Activated CD8-positive, alpha-beta memory T cell treated with anti-CD3 and anti-CD28 coated beads for 36 hours (primary cell): ENCODE measurements at regions not wholly inside any gene's neighbourhood (a gene's known extent, or its start where the extent isn't known, plus 50 kb on each side); places are given as distances from the start of the nearest gene placed in this dataset.

Experiments used
- CTCF ChIA-PET: fragments of 350-600 bp; sonication (Branson Sonifier 250); formaldehyde crosslinking; loops from one replicate; lab custom pipeline; 2021; ENCODE audit warnings: antibody characterized with exemption; lab: Charles Lee
- POLR2A ChIA-PET: fragments of 350-600 bp; sonication (Branson Sonifier 250); formaldehyde crosslinking; loops from one replicate; lab custom pipeline; 2021; ENCODE audit warnings: antibody characterized with exemption; lab: Charles Lee

GRCh38 chr4:28724239-28724638, 1863.6 kb downstream of the STIM2 start:
- ChIA-PET POLR2A (no interaction called here), CTCF (no interaction called here)

- CTCF ChIA-PET, result no interaction called here
- POLR2A ChIA-PET, result no interaction called here
These were observed 1869.7 kb downstream of the STIM2 start for GRCh38 chr4:28730304-28730703.

GRCh38 chr4:28744066-28744465, 1883.4 kb downstream of the STIM2 start:
- ChIA-PET CTCF (no interaction called here), POLR2A (no interaction called here)

GRCh38 chr4:28754376-28754775, 1893.7 kb downstream of the STIM2 start:
- CTCF ChIA-PET, result no interaction called here
- POLR2A ChIA-PET, result no interaction called here

- CTCF ChIA-PET, result no interaction called here
- POLR2A ChIA-PET, result no interaction called here
These were observed 1894.4 kb downstream of the STIM2 start for GRCh38 chr4:28755081-28755480.

- ChIA-PET POLR2A (no interaction called here), CTCF (no interaction called here)
These were observed 1898.4 kb downstream of the STIM2 start for GRCh38 chr4:28759064-28759463.

GRCh38 chr4:28760003-28760402, 1899.4 kb downstream of the STIM2 start:
- CTCF ChIA-PET, result no interaction called here

DNA sequence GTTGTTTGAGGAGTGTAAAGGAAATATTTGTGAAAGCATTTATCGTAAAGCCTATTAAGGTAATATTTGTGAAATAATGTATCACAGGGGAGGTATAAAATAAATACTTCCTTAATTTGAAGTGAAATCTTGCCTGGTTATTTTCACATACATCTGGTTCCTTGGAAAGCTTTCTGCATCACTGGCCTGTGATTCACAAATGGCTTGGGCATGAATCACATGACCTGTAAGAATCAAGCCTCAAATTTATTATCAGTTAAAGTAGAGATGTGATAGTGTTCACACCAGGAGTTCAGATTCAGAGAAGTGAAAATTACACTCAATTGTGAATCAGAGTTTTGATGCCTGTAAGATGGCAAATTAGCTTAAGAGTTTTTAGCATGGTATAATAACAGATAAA, 1911.4 kb downstream of the STIM2 start:
- ChIA-PET CTCF (no interaction called here), POLR2A (no interaction called here)

More at GRCh38 chr4:28760003-28760402, 1899.4 kb downstream of the STIM2 start:
- POLR2A ChIA-PET, result no interaction called here

GRCh38 chr4:28772788-28773187, 1912.1 kb downstream of the STIM2 start:
- CTCF ChIA-PET, result no interaction called here
- POLR2A ChIA-PET, result no interaction called here

DNA sequence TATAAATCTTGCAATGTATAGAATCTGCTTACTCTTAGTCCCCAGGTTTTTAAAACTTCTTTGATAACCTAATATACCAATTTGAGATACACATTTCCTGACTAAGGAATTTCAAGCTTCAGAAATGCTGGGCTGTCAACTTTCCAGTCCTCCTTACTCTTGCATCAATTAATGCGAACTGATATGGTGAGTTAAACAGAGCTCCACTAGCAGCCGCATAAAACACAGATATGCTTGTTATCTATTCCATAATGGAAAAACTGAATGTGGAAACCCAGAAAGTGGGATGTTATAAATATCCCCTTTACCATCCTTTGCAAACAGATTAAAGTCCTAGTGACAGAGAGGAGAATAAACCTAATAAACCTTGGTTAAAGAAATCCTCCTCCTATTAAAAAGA, 1913.7 kb downstream of the STIM2 start:
- ChIA-PET POLR2A (no interaction called here), CTCF (no interaction called here)

- ChIA-PET CTCF (no interaction called here), POLR2A (no interaction called here)
These were observed 1915.4 kb downstream of the STIM2 start for GRCh38 chr4:28776004-28776403.

GRCh38 chr4:28784188-28784587, 1923.5 kb downstream of the STIM2 start:
- CTCF ChIA-PET, result no interaction called here
- POLR2A ChIA-PET, result no interaction called here

GRCh38 chr4:28787947-28788346, 1927.3 kb downstream of the STIM2 start:
- ChIA-PET POLR2A (no interaction called here), CTCF (no interaction called here)

GRCh38 chr4:28788929-28789490, 1928.4 kb downstream of the STIM2 start:
- POLR2A ChIA-PET, result no interaction called here

GRCh38 chr4:28792917-28793597, 1927.1 kb upstream of the PCDH7 start:
- POLR2A ChIA-PET, result no interaction called here
- CTCF ChIA-PET, result no interaction called here

More at GRCh38 chr4:28788929-28789490, 1928.4 kb downstream of the STIM2 start:
- CTCF ChIA-PET, result no interaction called here

- POLR2A ChIA-PET, result no interaction called here
- CTCF ChIA-PET, result no interaction called here
These were observed 1920.5 kb upstream of the PCDH7 start for GRCh38 chr4:28799696-28800095.

DNA sequence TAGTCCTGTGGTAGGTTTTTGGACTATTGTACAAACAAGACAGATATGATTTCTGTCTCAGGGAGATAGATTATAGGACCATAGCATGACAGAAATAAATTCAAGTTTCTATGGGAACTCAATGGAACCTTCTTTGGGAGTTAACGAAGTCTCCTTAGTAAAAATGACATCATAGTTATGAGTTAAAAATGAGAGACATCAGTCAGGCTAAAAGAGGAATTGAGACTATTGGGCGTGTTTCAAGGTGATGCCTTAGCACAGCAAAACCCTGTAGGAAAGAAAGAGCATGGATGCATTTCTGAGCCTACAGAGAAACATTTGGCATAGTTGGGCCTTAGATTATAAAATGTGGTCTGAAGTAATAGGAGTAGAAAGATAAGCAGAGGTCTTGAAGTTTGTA, 1909.1 kb upstream of the PCDH7 start:
- POLR2A ChIA-PET, result no interaction called here
- CTCF ChIA-PET, result no interaction called here

GRCh38 chr4:28822163-28822562, 1898.0 kb upstream of the PCDH7 start:
- ChIA-PET POLR2A (no interaction called here), CTCF (no interaction called here)

GRCh38 chr4:28827866-28828265, 1892.3 kb upstream of the PCDH7 start:
- CTCF ChIA-PET, result no interaction called here

DNA sequence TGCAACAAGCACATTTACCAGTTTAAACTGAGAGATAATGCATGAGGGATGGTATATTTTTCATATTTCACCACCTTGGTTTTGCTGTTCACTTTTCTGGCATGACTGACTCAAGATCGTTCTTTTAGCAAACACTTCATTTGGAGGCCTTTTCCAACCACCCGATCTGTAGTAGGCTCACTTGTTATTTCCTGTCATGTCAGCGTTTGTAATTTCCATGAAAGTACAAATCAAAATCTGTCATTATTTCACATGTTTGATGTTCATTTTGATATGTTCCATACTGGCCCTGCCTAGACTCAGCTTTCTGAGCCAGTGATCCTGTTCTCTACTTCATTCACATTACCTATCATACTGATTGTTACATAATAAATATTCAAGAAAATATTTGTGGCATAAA, 1888.3 kb upstream of the PCDH7 start:
- ChIA-PET CTCF (no interaction called here), POLR2A (no interaction called here)

More at GRCh38 chr4:28827866-28828265, 1892.3 kb upstream of the PCDH7 start:
- POLR2A ChIA-PET, result no interaction called here

GRCh38 chr4:28832444-28832843, 1887.7 kb upstream of the PCDH7 start:
- CTCF ChIA-PET, result no interaction called here
- POLR2A ChIA-PET, result no interaction called here

DNA sequence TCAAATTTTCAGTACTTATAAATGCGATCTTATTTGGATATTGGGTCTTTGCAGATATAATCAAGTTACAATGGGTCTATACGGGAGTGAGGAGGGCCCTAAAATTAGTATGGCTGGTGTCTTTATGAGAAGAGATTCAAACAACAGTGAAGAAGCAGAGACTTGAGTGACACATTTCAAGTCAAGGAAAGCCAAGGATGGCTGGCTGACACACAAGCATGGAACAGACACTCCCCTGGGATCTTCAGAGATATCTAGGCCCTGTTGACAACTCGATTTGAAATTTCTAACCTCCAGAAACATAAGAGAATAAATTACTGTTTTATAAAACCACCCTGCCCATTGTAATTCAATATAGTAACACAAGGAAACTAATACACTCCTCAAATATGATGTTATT, 1886.0 kb upstream of the PCDH7 start:
- CTCF ChIA-PET, result no interaction called here
- POLR2A ChIA-PET, result no interaction called here
